ENCODE measurements at regions not wholly inside any gene's neighbourhood (a gene's known extent, or its start where the extent isn't known, plus 50 kb on each side); places are given as distances from the start of the nearest gene placed in this dataset.

DNA sequence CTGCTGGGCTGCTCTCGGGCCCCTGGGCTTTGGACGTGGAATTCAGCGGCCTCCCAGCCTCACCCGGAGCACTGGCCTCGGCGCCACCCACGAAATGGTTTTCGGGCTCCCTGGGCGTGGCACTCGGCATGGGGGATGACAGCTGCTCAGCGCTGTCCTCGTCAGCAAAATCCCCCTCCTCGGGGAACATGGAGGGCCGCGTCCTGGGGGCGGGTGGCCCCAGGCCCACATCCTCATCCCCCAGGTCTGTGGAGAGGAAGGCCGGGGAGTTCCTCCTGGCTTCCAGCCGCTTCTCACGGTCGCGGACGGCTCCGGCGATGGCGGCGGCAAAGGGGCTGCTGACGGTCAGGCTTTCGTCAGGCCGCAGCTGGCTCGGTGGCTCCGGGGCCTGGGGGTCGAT, 88.4 kb downstream of the CTTN start:
- no peak for DNase-seq (ENCODE audit: low read depth)

DNA sequence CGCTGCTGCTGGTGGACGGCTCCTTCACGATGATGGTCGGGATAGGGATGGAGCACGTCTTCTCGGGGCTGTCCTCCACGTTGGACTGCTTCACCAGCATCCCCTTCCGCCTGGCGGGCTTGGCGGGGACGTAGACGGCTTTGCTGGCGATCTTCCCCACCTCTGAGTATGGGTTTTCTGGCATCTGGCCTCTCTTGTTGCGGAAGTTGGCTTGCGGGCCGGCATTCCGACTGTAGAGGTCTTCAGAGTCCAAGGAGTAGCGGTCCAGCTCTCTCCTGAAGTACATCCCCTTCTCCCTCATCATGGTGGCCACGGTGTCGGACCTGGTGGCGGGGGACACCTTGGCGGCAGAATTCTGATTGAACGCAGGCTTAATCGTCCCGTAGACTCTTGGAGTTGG, 88.8 kb downstream of the CTTN start:
- DNase-seq (ENCODE audit: low read depth), result no peak

DNA sequence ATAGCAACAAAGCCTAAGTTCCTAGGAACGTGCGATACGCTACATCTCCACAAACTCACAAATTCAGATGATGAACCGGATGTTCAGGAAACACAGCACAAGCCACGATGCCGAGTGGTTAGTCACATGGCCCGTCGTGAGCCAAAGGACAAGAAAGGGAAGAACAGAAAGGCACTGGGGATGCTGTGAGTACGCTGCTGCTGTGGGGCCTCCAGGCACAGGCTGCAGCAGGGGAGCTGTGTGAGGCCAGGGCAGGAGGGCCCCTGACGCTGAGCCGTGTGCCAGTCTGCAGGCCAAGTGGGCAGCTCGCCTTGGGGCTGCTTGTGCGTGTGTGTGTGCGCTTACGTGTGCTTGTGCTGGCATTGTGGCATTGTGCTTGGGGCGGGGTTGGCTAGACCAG, 89.4 kb downstream of the CTTN start:
- no peak for DNase-seq (ENCODE audit: low read depth)

DNA sequence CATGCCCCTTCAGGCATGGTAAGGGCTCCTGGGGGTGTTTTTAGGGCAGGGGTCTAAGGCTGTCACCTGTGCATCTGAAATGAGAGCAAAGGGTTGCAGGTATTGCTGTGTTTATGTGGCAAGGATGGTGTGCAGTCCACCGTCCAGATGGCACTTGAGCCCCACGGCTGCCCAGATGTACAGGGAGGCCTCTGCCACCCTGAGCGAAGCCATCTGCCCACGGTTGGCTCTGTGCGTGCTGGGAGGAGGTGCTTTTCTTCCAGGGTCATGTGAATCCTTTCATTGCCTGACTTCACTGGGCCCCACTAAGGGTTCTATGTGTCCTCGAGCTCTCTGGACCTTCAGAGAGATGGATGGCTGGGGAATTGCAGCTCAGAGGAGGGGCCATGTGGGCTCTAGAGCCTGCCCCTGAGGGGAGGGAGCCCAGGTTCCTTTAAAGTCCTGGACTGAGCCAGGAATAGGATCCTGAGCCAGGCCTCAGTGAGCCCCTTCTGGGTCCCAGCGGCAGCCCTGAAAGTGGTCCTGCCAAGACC, 89.9 kb downstream of the CTTN start:
- no peak for DNase-seq (ENCODE audit: low read depth)

DNA sequence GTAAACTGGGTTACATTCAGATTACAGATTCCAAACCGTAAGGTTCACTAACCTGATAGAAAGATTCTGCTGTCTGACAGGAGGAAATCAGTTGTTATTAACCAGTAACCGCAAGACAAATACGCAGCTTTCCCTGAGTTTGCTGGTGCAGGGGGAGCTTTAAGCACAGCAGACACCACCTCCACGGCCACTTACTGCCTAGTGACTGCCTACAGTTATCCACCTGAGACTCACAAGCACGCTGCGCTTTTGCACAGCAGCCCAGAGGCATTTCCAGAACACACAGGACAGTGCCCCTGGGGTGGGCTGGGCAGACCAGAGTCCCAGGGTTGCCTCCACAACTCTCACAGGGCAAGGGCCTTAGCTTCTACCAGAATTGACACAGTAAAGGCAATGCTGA, 90.9 kb downstream of the CTTN start:
- DNase-seq (ENCODE audit: low read depth), result no peak

DNA sequence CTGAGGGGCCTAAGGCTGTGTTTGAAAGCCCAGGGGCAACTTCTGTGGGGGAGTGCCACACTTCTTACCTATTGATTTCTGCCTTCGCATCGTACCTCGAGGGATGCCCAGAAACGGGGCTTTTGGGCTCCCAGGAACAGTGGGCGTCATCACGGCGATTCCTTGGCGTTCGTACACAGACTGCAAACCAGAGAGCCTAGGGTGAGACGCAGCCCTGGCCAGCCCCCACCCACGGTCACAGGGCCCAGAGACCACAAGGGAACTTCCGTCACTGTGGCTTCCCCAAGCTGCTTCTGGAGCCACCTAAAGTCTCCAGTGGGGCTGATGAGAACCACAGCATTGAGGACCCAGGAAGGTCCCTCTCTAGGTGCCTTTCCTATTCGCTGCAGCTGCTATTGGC, 91.9 kb downstream of the CTTN start:
- no peak for DNase-seq (ENCODE audit: low read depth)

GRCh38 chr11:70490723-70491558, 92.6 kb downstream of the CTTN start:
- DNase-seq (ENCODE audit: low read depth), result no peak

- DNase-seq (ENCODE audit: low read depth), result no peak
These were observed 93.6 kb downstream of the CTTN start for GRCh38 chr11:70491696-70492472.

DNA sequence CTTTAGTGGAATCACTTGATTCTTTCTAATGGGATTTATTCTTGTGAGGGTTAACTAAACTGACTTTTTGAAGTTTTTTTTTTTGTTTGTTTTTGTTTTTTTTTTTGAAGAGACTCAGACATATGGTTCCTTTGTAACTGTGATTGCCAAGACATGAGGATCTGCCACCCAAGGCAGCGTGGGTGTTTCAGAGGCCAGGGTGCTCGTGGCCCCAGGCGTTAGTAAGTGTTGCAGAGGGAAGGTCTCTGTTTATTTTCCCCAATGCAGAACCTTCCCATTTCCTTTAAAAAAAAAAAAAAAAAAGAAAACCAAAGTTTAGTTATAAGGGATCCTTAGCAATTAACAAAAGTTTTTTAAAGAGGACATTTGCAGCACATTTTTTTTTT, 94.8 kb downstream of the CTTN start:
- no peak for DNase-seq (ENCODE audit: low read depth)

DNA sequence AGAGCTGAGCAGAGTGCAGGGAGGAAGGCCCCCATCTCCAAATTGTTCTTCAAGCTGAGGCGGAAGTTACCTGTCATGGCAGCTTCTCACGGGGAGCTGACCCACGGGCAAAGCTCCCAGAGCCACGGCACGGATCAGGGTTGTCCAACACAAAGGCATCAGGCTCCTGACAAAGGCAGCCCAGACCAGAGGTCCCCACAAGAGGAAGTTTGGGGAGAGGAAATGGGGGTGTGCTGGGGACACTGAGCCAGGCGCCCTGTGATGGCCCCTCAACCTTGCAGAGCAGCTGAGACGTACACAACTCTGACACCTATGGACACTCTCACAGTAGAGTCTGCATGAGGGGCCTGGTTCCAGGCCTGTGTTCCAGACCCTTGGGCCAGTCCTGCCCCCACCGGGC, 95.6 kb downstream of the CTTN start:
- no peak for DNase-seq (ENCODE audit: low read depth)

DNA sequence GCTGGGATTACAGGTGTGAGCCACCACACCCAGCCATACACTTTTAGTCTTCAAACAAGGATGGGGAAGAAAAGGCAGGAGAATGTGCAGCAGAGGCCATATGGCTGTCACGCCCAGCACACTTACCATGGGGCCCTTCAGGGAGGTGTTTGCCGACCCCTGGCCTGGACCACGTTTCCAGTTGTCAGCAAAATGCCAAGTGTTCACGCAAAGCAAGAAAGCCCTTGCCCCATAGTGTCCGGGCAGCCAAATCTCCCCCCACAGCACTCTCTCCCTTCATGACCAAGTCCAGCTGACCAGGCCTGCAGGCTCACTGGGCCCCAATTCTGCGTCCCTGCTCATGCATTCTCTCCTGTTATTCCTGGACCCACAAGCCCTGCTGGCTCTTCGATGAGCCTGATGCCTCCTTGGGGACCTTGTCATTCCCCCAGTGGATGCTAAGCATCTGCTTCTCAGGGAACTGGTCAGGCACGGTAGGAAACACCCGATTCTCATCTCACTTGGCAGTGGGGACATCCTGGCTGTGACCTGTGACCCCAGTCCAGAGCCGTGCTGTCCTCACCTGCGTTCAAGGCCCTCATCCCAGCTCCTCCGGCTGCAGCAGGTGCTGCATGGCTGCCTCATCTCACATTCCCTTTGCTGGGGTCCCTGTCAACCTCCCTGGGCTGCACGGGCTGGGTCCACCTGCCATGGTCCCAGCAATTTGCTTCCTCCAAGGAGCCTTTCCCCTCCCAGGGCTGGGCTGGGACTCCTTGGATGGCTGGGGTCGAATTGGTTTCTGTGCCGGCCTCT, 96.4 kb downstream of the CTTN start:
- no peak for DNase-seq (ENCODE audit: low read depth)

GRCh38 chr11:70495351-70496310, 97.3 kb downstream of the CTTN start:
- no peak for DNase-seq (ENCODE audit: low read depth)

DNA sequence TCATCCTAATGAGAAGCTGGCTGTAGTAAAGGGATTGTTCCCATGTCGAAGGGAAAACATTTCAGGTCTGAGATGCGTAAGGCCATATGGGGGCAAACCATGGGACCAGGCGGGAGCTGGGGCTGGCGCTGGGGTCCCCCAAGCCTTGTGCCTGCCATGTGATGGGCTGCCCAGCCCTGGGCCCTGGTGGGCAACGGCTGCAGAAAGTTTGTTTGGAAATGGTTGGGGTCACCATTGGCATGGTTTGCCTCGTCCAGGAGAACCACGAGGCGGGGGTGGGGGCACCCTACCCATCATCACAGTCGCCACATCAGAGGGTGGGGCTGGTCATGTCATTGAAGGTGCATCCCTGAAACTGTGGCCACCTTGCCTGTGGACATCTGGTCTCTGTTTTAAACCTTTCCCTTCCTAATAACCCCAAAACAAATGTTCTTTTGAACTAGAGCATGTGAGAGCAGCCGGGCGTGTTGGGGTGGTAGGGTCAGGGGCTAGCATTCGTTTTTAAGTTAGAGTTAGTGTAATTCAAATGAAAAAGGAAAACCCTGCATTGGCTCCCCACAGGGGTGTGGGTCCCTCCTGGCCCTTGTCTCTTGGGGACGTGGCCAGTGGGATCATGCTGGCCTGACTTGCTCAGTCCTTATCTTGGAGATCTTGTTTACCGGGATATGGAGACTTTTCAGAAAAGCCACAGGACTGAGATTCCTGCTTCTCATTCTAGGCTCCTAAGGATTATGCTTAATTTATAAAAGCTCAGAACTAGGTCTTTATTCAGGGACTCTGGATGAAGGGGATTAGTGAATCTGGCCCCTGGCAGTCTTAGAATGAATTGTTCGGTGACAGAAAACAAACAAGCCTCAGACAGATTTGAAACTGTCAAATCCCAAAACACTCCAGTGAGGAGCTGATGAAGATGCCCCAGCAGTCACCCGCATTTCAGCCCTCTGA, 98.5 kb downstream of the CTTN start:
- no peak for DNase-seq (ENCODE audit: low read depth)

GRCh38 chr11:70497536-70498075, 99.3 kb downstream of the CTTN start:
- no peak for DNase-seq (ENCODE audit: low read depth)

- DNase-seq (ENCODE audit: low read depth), result no peak
These were observed 99.8 kb downstream of the CTTN start for GRCh38 chr11:70498171-70498571.

- DNase-seq (ENCODE audit: low read depth), result no peak
These were observed 100.9 kb downstream of the CTTN start for GRCh38 chr11:70498976-70499801.

DNA sequence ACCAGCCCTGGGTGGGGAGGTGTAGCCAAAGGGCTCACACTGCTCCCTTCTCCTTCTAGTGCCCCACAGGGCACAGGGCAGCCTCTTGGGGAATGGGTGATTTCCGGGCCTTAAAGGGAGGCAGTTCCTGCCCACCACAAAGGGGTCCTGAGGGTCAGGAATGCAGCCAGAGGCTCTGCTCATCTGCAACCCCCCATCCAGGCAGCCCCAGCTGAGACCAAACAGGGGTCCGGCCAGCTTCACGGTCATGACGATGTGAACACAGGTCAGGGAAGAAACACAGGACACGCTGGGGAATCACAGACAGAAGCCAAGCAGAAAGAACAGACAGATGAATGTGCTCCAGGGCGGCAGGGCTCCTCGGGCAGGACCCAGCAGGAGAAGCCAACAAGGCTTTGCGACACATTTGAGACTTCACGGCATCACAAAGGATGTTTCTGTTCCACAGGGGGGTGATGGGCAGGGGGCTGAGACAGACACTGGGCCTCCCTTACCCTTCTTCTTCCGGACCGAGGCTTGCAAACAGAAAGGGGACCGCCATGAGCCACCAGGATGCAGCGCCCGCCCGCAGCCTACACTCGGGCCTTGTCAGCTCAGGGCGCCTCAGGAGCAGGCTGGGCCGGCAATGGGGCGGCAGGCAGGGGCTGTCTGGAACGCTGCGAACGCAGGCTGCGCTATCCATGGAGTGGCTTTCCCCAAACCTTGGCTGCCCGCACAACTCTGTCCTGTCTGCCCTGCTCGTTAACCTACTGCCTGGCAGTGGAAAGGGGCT, 101.9 kb downstream of the CTTN start:
- no peak for DNase-seq (ENCODE audit: low read depth)
